IPS-NIHi11 (cell line): ENCODE measurements at regions not wholly inside any gene's neighbourhood (a gene's known extent, or its start where the extent isn't known, plus 50 kb on each side); places are given as distances from the start of the nearest gene placed in this dataset.

ENCODE experiments used
- DNase-seq: peaks from one replicate; pipeline ENCODE4 v3.0.0; 2012; ENCODE audit warnings: mixed read lengths, low spot score

DNA sequence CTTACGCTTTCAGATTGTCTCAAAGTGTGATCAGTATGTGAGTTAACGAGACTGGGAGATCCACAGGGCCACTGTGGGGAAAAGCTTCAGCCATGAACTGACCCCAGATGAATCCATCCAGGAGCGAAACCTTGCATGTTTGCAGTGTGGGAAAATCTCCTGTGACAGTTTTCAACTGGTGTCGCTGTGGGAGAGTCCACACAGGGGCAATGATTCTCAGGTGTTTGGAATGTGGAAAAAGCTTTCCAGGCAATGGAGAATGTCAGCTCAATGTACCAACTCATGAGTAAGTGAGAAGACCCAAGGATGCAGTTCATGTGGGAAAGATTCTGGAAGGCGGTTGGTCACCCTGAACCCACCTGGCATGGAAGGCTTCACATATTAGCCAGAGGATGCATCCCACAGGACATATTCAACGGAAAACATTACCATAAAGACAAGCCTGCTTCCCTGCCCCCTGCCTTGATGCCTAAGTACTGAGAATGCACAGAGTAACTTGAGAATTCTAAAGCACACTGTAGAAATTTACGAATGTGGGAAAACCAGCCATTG is 204.1 kb upstream of the BMPER start:
- no peak for DNase-seq

DNA sequence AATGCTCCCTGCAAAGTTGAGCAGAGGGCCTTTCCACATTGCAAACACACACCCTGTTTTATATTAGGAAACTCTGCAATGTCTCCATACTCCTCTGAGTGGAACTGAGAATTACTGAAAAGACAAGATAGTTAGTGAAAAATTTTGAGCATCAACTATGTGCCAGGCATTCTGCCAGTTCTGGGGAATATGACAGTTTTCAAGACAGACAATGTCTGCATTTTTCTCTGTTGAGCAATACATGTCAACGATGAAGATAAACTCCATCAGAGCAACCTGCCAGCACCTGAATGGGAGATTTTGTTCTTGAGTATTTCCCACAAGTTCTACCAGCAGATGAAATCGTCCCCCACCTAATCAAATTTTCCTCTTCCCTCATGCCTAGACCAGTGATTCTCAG is 203.4 kb upstream of the BMPER start:
- DNase-seq = no peak

DNA sequence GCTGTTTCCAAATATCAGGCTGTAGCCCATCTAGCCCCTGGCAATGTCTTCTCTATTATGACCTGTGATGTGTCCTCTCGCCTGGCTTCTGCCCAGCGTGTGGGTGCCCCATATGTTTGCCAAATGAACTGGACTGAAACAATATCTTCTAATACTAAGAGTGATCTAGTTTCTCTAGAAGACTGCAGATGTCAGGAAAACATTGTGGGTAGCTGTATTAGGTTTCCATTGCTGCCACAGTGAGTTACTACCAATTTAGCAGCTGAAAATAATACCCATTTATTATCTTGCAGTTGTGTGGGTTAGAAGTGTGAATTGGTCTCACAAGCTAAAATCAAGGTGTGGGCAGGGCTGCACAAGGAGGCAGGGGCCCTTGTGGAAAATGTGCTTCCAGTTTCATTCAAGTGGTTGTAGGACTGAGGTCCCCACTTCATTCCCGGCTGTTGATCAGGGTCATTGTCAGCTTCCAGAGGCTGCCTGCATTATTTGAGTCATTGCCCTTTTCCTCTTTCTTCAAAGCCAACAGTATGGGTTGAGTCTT is 202.8 kb upstream of the BMPER start:
- no peak for DNase-seq

DNA sequence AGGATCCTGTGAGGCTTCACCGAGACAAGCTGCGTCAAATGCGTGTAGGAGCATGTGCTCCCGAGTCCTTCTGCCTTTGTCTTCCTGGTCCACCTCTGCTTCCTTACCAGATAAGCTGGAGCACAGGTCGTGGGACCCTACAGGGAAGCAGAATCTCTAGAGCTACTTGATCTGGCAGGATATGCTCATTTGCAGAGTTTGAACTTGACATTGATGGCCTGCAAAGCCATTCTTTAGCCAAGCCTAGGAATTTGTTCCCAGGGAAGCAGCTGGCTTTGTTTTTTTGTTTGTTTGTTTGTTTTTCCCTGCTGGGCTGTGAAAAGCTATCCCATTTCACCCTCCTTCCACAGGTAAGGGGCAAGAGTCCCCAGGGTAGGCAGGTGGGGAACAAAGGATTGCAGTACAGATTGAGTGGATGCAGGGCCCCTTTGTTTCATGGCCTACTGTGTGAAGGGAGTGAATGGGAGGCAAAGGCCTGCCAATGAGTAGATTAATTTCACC is 200.0 kb upstream of the BMPER start:
- DNase-seq = peak; percentile 66

DNA sequence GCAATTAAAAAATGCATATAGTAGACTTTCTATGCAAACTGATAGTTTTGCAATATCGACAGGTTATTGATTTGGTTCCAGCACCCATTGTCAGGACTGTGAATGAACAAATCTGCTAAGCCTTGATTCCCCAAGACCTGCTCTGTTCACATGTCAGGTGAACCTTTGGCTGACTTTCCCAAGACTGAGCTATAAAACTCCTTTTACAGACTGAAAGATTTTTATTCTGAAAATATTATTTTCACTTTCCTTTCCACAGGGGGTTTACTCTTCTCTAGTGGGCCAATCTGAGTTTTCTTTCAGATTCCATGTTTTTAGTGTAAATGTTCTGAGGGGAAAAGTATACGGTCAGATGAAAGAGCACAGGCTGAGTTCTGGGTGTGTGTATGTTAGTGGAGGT is 199.2 kb upstream of the BMPER start:
- no peak for DNase-seq

DNA sequence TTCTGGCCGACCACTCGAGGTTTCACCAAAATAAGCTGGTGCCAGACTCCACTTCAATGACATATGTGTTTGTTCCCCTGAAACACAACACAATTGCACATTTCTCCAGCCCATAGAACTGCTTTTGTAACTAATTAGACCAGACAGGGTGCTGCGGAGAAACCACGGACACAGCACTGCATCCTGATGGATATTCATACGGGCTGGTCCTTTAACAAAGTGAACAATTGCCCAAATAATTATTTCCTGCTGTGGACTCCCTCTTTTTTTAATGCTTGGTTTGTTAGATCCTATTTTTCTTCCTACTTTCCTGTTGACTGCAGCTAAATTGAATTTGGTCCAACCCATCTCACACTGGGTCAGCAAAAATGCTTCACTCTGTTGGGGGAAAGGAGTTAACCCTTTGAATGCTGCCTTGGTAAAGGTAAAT is 198.6 kb upstream of the BMPER start:
- no peak for DNase-seq

DNA sequence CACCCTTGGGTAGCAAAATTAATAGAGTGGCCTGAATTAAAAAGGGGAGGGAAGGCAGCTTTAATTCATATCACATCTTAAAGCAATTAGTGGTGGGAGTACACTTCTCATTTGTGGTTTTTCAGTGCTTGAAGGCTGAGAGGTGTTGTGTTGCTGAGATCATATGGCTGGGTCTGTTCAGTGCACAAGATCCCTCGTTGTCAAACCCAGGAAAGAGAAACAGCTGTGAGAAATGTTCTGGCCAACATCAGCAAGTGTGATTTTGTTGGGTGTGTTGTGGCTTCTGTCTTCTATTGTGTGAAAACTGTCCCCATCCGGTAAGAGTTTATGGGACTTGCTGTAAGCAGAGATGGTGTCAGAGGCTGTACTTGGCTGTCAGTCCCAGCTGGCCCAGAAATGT is 197.9 kb upstream of the BMPER start:
- no peak for DNase-seq

DNA sequence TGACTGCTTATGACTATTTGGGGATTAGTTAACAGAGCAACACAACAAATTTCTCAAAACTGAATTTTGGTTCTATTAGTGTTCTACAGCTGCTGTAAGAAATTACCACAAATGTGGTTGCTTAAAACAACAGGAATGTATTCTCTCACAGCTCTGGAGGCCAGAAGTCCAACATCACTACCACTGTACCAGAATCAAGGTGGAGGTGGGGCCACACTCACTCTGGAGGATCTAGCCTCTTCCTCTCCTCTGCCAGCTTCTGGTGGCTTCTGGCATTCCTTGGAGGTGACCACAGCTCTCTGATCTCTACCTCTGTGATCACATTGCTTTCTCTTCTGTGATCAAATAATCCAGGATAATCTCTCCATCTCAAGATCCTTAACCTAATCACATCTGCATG is 194.7 kb upstream of the BMPER start:
- DNase-seq = no peak

DNA sequence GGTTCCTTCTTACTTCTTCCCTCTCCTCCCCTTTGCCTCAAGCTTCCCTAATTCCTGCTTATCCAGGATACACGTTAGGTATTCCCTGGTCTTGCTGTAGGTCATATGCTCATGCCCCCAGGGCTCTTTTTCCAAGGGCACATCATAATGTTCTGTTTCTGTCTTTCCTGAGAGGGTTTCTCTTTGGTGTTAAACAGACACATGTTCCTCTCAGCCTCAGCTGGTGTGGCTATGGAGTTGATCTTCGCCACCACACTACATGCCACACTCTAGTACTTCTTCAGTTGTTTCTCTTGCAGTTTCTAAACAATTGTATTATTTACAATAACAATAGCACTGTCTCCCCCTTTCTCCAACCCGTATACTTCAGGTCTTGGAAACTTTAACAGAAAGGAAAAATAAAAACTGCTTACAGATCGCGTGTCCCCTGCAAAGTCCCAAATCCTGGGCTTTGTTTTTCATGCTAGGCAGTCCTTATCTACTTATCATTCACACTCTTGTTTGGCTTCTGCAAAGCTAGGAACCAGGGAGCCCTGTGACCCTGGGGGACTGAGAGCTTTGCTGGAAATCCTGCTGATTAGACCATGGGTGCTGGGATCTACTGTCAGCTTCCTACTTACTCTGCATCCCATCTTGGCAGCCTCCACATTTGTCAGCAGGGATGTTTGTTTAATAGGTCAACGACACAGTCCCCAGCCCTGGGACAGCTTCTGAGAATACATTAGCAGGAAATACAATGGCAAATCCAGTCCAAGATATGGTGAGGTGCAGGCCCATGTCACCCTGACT is 193.9 kb upstream of the BMPER start:
- DNase-seq = no peak

DNA sequence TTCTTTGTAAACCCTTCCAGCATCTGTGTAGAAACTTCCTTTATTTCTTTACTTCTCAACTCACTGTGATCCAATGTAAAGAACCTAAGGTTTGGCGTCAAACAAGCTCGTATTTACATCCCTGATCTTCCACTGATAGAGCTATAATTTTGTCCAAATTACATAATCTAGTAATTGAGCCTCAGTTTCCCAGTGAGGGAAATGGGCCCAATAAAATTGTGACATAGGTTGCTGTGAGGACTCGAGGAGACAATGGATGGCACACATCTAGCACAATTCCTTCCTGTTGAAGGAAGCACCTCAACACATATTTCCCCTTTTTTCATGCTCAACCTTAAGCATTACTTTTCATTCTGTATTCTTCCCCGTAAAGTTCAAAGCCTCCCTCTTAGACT is 193.3 kb upstream of the BMPER start:
- DNase-seq = no peak

DNA sequence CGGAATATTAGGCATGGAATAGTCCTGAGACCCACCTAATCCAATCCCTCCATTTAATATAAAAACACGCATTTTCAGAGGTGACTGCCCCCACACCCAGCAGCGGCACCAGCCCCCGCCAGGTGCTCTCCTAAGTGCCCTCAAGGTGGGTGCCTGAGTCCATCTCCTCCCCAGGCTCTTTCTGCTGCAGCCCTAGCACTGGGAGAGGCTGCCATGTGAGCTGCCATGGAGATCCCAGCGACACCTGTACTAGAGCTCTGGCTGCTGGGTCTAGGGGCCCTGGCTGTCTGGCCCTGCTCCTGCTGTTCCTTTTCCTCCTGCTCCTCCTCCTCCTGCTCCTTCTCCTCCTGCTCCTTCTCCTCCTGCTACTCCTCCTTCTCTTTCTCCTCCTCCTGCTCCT is 191.1 kb upstream of the BMPER start:
- no peak for DNase-seq

DNA sequence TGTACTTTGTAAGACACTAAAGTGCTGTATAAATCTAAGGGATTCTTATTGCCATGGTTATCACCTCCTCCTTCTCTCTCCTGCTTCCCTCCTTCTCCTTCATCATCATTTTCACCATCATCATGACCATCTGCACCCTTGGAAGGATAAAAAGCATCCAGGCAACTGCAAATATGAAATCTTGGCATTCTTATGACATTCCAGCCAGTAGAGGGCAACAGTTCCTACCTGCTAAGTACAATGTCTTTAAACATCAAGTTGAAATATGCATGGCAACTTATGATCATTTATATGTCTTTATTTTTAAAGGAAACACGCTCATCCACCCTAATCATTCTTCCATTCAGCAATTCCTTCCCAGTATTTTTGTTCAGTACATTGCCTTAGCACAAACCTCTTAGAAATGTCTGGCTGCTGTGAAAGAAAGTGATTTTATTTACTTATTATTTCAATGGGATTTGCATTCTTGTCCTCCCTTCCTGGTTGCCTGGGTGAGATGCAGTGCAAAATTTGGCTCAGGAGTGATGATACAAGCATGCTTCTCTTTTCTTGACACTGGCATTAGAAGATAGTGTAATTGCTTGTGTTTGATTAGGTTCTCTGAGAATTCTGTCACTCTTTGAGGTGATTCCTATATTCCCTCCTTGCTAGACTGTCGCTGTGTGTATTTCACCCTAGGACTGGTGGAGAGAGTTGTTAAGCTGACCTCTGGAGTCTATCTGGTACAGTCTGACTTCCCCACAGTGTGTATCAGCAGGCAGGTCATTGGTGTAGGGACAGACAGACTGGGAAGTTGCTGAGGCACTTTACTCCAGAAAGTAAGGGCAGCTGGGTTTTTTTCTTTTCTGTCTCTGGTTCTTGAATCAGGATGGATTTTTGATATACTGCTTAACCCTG is 188.5 kb upstream of the BMPER start:
- DNase-seq = peak; percentile 34

DNA sequence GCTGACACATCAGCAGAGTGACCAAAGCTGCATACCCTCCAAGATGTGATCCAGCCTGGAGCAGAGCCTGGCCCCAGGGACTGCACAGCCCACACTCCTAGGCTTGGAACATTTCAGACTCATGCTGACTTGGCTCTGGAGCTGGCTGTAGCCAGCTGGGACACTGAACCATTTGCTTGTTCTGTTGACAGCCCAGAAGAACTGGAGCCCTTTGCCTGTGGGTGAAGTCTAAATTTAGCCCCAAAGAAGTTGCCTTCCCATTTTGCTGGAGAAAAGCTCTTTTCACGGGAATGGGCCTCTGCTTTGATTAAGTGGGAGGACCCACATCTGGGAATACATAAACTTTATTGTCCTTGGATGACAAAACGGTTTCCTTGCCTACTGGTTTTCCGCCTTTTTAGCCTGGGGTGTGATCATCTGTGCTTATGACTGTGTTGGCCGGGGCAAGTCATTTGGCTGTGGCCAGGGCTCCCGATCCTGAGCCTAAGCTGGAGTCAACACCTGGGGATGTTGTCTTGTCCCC is 186.2 kb upstream of the BMPER start:
- no peak for DNase-seq

DNA sequence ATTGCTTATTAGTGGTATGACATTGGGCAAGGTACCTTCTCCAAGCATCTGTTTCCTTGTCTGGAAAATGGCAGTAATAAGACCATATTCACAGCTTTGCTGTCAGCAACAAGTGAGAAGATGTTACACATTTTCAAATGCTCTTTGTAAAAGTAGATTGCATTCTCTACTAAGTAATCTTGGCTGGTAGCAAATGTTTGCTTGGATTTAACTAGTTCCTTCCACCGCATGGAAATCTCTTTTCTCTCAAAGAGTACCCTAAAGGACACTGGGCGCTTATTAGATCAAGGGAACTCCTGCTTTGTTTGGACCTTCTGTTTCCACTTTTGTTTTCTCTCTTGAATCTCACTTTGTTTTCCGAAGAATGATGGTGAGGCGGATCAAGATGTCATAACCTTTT is 185.2 kb upstream of the BMPER start:
- no peak for DNase-seq

DNA sequence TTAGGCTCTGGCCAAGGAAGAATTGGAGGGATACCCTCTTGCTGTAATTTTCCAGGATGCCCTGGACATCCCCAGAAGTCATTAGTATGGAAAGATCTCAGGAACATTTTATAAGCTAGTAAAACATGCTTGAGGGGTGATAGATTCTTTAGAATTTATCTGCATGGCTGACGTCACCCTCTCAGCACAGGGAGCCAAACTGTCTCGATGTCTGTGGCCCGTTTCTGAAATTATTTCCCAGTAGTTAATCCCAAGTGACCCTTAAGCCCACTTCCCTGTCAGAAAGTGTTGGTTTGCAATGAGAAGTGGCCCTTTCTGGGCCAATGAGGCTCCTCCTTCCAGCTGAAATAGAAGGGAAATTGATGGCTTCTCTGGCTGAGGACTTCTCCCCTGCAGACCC is 184.5 kb upstream of the BMPER start:
- no peak for DNase-seq

DNA sequence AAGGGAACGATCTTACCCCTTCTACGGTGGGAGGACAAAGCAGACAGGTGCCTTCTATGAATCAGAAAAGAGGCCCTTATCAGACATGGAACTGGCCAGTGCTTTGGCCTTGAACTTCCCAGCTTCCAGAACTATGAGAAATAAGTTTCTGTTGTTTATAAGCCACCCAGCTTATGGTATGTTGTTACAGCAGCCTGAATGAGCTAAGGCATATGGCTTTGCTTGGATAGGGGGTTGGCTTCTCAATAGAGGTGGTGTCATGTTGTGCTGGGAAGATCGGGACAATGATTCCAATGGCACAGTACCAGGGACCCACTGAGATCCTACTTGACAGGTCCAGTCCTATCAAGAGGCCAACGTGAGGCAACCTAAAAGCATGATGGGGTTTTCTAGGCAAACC is 183.4 kb upstream of the BMPER start:
- DNase-seq = no peak

DNA sequence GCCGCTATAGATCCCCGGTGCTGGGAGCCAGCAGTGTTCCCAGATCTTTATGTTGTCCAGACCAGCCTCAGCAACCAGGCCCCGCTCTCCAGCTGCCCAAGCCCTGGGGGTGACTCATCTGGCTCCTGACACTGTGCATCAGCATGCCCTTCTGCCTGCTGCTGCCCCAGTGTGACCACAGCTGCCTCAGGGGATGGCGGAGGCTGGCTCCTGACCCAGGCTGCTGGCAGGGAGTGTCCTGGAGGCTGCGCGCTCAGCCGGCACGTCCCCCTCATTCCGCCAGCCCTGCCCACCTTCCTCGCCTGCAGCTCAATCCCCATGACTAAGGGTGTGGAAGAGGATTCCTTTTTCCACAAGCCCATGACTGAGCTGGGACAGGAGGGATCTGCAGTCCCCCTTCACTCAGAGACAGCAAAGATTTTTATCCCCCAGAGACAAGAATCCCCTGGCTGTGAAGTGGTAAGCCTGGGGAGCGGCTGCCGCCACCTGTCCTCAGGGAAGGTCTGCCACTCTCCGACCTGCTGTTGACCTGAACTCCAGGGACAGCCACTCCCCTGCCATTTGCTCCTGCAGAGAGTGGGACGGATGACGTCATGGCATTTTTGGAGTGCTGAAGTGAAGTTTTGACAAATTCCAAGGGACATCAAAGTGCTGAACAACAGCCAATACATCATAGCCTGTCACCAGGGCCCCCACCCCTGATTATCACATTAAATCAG is 182.8 kb upstream of the BMPER start:
- peak; percentile 41 for DNase-seq

DNA sequence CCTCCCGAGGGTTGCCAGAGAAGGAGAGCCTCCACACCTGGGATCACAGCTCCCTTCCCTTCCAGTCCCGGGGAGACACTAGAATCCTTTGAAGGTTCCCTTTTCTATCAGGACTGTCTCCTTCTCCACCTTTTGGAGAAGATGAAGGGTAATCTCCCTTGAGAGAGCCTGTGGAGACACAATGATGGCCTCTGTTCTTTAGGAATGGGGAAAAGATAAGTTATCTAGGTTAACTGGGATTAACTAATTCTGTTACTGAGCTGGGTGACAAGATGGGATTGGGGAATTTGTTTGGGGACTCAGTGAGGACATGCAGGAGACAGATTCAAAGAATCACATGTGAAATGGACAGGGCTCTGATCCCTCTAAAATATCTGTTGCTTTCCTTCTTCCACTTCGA is 181.1 kb upstream of the BMPER start:
- DNase-seq = no peak

DNA sequence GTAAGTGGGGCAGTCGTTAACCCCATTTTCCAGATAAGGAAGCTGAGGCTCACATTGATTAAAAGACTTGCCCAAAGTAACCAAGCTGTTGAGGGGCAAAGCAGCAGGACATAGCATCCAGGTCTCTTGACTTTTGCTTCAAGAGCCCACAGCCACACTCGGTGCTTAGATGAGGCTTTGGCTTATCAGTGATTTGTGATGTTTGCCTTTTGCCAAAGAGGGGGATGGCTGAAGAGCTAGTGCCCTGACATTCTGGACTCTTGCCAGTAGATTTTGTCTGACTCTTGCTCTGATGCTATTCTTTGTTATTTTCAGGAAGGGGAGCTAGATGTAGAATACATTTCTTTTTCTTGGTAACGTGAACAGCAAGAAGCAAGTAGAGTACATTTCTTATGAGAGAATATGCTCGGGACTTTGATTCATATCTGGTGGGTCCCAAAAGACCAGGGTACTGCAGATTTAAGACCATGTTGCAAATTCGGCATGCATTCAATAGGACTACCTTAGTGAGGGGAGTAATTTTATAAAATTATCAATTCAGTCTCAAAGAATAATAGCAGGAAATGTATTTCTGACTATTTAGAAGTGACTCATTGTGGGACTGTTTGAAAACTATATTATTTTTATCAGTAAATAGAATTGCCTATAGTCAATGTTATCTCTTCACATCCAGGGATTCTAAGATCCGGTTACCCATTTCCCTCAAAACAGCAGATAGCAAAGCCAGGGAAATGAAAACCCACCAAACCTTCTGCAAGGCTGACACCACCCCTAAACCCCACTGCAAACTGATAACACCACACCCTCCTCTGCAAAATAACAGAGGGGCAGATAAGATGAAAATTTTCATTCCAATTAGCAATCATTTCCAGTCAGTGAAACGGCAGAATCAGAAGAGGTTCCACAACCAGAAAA is 180.0 kb upstream of the BMPER start:
- DNase-seq = no peak

DNA sequence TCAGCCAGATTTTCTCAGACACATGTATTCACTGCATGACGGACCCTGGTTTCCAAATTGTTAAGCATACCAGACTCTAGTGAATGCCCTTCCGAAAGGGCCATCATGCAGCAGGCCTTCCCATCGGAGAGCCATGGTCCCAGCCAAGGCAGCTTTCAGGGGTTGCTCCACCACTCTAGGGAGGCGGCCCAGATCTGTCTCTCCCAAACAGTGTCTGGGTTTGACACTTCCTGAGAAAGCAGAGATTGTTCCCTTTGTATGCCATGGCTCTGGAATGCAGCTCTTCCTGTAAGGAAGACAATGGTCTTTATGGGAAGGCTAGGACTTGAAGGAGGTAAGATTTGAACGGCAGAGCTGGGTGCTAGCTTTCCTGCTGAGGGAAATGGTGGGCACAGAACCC is 178.8 kb upstream of the BMPER start:
- DNase-seq = peak; percentile 42

DNA sequence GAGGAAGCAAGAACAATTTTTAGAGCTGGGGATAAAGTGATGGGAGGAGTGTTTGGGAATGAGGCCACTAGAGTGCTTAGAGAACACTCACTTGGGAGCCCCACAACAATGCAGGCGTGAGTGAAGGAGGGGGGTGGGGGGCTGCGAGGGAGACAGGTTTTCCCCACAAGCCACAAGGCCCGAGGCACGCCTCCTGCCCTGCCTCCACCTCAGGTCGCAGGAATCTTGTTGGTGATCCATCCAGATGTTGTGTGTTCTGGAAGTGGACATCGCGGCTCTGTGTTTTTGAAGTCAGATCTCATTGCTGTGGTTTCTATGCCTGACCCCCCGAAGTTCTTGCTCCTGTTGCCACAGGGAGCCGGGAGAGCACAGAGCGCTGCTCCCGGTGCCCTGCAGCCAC is 178.0 kb upstream of the BMPER start:
- DNase-seq = no peak
